DMS 273 (cell line): ENCODE measurements at regions not wholly inside any gene's neighbourhood (a gene's known extent, or its start where the extent isn't known, plus 50 kb on each side); places are given as distances from the start of the nearest gene placed in this dataset.

Experiments
- DNase-seq: peaks from one replicate; lab custom pipeline; 2025; ENCODE audit not compliant: unreplicated experiment; lab: John Stamatoyannopoulos, UW

DNA sequence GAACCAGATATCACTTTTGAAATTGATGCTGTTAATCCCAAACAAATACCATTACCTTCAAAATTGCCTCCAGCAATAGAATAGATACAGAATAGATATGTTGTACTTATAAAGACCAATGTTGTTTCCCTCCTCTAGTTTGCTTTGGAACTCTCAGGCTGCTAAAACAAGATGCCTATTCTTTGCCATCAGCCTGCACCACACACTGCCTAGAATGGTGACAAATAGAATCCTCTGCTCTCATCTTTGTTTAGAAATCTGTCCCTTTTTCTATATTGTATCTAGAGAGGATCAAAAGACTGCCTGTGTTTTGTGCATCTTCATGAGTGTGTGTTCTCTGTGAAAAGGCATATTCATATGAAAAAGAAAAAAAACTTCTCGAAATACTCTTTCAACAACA lies 349.2 kb upstream of the CCDC54 start:
- DNase-seq = no peak

DNA sequence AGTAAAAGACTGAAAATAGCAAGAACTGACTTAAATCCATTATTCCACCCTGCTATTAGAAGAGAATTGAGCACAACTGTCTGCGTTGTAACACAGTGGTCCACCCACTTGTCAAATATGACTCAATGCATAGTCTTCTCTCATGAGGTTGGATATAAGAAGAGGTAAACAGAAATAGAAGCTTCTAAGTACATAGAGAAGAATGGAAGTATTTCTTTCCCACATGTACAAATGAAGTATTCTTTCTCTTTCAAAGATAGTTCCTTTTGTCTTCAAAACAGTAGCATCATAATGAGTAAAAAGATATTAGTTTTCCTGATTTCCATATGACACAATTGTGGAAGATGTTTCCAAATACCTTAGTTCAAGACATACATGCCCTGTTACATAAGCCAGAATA lies 348.6 kb upstream of the CCDC54 start:
- no peak for DNase-seq

DNA sequence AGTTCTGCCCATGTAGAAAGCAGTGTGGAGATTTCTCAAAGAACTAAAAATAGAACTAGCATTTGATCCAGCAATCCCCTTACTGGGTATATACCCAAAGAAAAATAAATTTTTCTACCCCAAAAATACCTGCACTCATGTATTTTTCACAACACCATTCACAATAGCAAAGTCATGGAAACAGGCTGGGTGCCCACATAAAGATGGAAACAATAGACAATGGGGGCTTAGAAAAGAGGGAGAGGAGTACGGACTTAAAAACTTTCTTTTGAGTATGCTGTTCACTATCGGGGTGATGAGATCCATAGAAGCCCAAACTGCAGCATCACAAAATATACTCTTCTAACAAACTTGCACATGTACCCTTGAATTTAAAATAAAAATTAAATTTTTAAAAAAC lies 345.1 kb upstream of the CCDC54 start:
- no peak for DNase-seq

DNA sequence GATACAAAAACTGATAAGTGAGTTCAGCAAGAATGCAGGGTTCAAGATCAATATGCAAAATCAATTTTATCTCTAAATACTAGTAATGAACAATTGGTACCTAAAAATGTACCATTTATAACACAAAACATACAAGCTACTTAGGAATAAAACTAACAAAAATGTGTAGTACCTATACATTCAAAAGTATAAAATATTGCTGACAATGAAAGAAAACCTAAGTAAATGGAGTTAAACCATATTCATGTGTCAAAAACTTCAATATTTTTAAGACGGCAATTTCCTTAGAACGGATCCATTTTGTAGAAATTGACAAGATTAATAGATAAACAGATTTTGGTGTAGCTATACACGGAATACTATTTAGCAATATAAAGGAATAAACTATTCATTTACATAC lies 343.1 kb upstream of the CCDC54 start:
- DNase-seq = no peak

DNA sequence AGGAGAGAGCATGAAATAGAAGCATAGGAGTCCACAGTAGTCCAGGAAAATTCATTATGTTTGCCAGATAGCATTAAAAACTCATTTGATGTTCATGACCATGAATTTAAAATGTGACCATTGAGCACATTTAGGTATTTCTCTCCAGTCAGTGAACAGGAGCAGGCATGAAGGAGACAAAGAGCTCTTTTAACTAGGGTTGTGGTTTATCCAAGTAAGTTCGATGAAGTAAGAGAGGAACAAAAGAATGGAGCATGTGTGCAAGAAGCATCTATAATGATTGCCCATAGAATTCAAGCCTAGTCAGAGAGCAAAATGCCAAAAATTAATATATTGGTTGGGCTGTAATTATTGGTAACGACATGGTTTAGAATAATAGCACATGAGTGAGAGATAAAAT lies 342.1 kb upstream of the CCDC54 start:
- DNase-seq = no peak

DNA sequence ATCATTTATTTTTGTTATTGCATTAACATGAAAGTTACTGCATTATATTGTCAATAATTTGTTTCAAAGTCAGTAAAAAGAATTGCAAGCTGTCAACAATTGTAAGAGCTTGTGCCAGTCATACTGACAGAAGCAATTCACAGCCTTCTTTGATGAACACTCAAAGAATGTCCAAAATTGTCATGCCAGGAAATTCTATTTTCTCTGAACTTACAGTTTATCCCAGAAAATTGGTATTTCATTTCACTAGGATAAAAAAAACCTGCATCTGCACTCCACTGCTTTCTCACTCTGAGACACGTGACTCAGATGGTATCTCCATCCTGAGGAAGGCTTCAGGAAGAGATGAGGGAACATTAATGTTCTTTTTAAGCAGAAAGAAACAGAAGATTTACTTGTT lies 332.6 kb upstream of the CCDC54 start:
- no peak for DNase-seq

DNA sequence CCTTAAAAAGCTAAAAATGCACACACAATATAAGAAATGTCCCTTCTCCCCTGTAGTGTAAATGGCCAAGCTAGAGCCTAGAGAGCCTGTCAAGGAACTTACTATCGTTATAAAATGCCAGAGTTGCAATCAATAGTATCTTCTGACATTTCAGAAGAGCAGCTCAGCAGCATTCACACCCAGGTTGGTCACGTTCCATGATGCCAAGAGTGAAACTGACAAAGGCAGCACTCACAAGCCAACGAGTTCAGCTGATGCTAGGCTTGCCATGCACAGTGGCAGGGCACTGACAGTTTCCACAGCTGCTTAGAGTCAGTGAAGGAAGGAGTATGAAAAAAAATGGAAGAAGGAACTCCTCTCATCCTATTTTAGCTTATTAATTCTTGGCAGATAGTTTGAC lies 331.4 kb upstream of the CCDC54 start:
- DNase-seq = no peak

DNA sequence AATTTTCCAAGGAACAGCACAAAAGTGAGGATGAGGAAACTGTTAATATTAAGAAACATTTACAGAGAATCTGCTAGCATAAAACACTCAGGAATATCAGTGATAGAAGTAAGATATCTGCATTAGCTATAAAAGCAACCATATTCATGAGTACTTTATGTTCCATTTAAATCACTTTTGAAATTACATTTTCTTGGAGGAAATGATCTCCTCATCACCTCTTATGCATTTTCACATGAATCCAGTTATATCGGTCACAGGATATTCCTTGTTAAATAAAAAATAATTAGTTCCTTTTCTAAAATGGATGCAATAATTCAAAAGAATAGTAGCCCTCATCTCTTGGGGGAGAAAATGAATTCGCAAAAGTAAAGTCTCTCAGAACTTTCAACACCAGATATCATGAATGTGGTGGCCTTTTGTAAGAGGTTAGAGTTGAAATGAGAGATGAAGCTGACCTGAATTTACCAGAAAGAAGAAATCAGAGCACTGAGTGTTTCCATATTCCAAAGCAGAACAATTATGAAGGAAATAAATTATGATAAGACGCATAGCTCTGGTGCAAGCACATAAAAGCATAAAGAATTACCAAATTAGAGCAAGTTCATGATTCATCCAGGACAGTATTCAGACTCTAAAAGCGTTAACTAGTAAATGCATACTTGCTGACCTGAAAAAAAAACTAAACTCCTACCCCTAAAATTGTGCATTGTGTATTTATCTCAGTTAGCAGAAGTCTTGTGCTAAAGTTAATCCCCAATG lies 321.9 kb upstream of the CCDC54 start:
- no peak for DNase-seq

DNA sequence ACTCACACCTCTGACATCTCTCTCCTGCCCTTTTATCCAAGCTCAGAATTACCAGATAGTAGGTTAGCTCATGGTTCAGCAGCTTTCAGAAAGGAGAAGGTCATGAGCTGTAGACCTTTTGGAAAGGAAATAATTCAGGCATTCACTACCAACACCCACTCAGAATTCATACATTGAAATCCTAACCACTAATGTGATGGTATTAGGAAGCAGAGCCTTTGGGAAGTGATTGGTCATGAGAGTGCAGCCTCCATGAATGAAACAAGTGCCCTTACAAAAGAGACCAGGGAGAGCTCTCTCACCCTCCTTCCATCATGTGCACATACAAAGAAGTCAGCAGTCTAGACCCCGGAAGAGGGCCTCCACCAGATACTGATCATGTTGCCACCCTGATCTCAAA lies 315.8 kb upstream of the CCDC54 start:
- no peak for DNase-seq

DNA sequence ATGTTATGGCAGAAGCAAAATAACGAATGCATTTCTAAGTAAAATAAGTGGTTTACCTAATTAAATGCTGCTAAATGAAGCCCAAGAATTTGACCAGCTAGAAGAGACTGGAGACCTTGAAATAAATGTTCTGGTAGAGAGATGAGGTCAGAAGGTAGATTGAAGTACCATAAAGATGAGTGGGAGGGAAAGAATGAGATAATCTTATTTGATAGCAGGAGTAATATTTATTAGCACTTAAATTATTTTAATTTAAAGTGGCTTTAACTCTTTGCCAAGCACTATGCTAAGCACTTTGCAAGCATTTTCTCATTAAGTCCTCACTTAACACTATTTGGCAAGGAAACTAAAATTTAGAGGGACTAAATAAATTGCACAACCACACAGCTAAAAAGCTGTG lies 314.9 kb upstream of the CCDC54 start:
- DNase-seq = no peak

DNA sequence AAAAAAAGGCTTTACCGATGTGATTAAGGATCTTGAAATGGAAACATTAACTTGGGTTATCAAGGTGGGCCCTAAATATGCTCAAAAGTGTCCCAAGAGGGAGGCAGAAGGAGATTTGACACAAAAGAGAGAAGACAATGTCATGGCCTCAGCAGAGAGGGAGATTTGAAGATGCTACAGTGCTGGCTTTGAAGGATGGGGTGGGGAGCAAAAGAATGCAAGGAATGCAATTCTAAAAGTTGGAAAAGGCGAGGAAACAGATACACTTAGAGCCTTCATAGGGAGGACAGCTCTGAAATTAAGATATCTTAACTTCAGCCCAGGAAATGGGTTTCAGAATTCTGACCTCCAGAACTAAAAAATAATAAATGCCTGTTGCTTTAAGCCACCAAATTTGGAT lies 314.5 kb upstream of the CCDC54 start:
- no peak for DNase-seq

DNA sequence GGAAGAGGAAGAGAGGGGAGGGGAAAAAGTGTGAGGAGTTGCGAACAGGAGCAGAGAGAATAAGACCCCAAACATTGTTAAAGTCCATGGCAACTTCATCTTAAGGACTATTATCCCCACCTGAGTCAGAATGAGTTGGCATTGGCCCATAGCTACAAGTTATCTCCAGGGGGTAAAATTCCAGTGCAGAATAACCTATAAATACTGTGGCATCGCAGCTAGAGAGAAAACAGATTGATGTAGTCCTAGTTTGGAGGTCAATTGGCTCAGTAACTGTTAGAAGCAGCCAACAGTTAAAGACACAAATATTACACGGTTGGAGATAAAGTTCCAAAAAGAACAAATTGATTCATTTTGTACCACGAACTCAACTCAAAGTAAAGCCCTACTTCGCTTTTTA lies 313.9 kb upstream of the CCDC54 start:
- DNase-seq = no peak

DNA sequence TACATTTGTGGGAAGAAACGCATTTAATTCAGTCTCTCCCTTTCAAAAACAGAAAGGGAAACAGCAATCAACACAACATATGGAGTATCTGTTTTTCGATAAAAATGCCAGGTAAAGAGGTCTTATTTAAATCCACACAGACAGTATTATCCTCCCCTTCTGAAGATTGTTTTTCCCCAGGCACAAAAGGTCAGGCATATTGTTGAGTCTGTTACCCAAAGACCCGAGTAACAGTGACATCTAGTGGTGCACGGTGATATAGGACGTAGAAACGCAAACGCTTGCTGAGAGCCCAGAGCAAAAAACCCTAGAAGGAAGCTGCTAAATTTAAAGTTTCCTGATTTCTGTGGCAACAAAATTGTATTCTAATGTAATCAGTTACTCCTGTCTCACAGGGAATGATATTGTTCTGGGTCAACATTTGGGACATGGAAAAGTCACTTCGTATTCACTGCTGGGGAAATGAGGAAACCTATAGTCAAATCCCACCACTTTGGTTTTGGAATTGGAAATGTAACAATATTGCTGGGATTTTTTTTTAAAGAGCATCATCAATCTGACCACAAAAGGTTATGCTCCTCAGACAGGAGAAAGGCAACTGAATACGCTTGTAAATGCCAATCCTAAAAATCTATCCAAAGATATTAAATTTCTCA lies 312.7 kb upstream of the CCDC54 start:
- peak; percentile 96 for DNase-seq

DNA sequence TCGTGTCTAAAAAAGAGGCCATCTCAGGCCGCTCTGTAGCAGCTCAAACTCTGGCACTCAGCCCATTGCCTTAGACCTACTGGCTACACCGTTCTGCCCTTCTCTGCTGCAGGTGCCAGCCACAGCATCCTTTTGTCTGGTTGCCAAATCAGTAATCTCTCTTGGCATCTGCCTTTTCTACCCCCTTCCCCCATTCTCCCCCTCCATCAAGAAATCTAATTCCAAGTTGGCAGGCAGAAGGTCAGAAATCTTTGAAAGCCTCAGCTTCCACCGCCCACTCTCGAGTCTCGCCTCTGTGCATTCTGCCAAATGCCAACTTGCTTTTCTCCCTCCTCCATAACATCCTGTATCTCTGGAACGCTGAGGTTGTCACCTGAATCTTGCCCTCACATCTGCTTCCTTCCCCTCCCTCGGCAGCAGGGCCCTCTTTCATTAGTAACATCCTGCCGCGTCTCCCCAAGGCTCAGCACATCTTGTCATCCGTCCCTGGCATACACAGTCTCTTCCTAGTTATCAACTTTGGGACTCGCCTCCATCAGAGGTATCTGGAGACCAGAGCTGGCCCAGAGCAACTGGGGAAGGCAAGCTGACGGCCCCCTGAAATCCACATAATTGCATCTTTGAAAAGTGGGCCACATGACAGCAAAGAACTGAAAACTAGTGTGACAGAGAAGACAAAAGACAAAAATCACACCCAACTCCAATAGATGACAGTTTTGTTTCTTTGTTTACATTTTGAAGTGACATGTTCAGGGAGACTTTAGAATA lies 312.0 kb upstream of the CCDC54 start:
- DNase-seq = peak; percentile 88

DNA sequence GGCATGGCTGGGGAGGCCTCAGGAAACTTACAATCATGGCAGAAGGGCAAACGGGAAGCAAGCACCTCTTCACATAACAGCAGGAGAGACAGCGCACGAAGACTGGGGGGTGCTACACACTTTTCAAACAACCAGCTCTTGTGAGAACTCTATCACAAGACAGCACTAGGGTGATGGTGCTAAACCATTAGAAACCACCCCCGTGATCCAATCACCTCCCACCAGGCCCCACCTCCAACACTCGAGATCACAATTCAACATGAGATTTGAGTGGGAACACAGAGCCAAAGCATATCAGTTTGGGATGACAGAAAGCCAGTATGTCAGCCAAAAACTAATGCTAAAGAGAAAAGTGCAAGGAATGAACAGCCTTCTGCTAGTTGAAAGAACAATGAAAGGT lies 309.8 kb upstream of the CCDC54 start:
- DNase-seq = no peak

DNA sequence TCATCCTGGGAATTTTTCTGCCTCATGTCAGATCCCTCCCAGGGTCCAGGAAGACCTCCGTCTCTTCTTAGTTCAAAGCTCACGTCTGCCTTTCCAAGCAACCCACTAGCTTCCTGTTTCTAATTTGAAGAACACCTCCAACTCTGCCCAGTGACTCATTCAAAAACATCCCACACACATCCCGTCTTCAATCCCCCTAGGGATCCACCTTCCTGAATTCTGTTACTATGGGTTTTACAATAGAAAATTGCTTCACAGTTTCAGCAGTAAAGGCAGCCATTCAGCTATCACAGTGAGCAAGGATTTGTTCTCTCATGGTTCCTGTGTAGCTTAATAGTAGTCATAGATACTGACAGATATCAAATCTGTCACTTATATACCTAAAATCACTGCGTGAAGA lies 308.3 kb upstream of the CCDC54 start:
- peak; percentile 21 for DNase-seq

DNA sequence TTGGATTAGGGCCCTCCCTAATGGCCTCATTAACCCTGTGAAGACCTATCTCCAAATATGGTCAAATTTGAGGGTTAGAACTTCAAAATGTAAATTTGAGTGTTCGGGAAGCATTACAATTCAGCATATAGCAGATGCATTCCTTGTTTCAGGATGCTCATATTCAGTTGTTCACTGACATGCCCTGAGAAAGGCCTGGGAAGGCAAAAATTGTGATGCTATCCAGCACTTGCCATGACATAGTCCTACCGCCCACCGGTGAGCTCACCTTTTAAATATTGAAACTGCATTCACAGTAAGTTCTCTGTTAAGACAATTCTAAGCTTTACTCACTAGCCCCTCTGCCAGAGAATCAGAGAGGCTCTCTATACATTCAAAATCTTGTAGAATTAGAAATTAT lies 300.3 kb upstream of the CCDC54 start:
- no peak for DNase-seq

DNA sequence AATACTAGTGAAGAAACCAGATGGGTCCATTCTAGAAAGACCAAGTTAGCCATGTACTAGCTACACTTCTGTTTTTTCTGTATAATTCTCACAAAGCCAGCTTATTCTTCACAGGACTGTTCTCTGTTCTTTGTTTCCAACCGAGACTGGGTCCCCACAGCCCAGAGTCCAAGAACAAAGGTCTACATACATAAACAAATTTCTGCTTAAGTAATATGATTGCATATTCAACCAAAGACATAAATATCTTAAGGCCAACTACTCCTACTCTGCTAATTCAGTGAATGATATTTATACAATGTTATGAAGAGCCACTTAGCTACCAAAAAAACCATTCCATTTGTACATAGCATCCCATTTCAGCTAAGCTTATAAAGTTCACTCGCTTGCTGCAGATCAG lies 299.8 kb upstream of the CCDC54 start:
- no peak for DNase-seq

DNA sequence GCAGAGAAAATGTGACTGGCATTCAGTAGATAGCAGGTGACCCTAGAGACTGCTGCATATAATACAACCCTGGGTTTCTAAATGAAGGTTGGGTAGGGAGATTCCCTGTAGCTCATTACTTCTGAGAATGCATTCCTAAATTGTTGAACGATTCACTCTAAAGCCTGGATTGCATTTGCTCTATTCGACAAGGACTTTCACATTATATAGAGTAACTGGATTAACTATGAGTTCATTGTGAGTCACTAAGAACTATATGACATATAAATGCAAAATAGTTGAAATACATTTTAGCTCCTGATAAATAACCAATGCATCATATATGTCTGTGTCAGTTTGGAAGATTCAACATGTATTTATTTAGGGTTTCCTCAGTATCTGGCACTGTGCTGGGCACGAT lies 294.7 kb upstream of the CCDC54 start:
- DNase-seq = no peak

DNA sequence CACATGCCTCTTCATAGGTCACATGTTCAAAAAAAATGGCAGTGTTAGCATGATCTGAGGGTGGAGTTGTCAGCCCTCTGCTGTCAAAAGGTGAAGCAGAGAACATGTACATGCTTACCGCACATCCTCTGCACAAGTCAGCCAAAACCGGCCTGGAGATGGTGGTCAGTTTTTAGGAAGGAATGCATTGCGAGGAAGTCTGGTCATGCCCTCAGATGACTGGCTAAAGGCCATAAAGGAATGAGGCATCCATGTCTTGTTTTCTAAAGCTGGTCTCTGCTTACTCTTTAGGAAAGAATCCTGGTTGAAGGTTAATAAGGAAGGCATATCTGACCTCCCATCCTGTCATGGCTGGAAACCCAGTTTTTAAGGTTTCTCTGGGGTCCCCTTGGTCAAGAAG lies 292.0 kb upstream of the CCDC54 start:
- DNase-seq = no peak

DNA sequence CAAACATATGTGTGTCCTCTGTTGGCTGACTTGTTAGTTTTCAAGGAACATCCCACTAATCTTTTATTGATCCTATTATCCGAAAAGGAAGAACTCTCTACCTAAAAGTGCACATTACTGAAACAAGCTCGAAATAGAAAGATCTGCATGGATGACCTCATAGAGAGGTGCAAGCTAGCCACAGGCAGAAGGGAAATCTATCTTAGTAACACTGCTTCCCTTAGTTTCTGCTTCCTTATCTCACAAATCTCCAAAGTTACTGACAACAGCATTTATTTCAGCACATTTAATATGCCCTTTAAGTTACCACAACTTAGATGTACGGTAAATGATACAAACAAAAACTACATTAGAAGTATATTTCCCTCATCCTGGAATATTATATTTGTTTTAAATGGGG lies 285.1 kb upstream of the CCDC54 start:
- DNase-seq = no peak

DNA sequence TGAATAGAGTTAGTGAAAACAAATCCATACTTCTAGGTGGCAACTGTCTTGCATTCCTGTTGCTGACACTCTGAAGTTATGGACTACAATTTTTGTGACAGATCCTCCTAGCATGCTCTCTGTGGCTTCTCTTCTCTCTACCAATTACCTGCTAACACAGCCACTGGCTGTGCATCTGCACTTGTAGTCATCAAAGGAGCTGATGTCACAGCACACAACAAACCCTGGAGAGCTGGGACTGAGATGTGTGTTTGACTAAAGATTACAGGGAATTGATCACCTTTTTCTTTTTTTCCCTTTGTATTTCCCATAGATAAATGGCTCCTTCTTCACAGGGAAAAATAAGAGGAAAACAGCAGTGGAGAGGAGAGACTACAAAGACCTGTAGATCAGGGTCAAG lies 278.4 kb upstream of the CCDC54 start:
- no peak for DNase-seq
